Panc1 (cell line): ENCODE measurements at regions not wholly inside any gene's neighbourhood (a gene's known extent, or its start where the extent isn't known, plus 50 kb on each side); places are given as distances from the start of the nearest gene placed in this dataset.

Experiments used
- ATAC-seq: fragments of 200-7000 bp; cut with Tn5 transposase; 2 replicates; pipeline ENCODE4 v1.9.1; 2020; ENCODE audit warnings: mild to moderate bottlenecking, moderate library complexity
- BruUV-seq: library from RNA; stranded (reverse); fragments of 400-500 nt; replicated peaks from 2 replicates; lab custom pipeline; 2021; lab: Mats Ljungman, UMichigan
- CTCF ChIA-PET: fragments of 300-600 bp; sonication (Branson Sonifier 250); formaldehyde crosslinking; loops from one replicate; lab custom pipeline; 2022; ENCODE audit warnings: antibody characterized with exemption; lab: Charles Lee
- POLR2A ChIA-PET: fragments of 300-600 bp; sonication (Branson Sonifier 250); formaldehyde crosslinking; loops from one replicate; lab custom pipeline; 2022; ENCODE audit warnings: antibody characterized with exemption; lab: Charles Lee
- DNase-seq: peaks from one replicate; pipeline ENCODE4 v3.0.0-alpha.2; 2010; ENCODE audit warnings: low read depth, low spot score
- H3K27ac ChIP-seq: 2 replicates; pipeline ENCODE4 v1.5.1; 2011; ENCODE audit warnings: mild to moderate bottlenecking, low read length, inconsistent platforms
- H3K27me3 ChIP-seq: fragments of 200-500 bp; sonication (Bioruptor generic); 2 replicates; pipeline ENCODE4 v1.6.0; 2014; ENCODE audit warnings: low read length, inconsistent platforms; ENCODE audit not compliant: control insufficient read depth, insufficient read depth
- H3K36me3 ChIP-seq: fragments of 200-500 bp; sonication (Bioruptor generic); 2 replicates; pipeline ENCODE4 v1.5.1; 2014; ENCODE audit warnings: inconsistent platforms, mild to moderate bottlenecking, low read length, moderate library complexity; ENCODE audit not compliant: control insufficient read depth, insufficient read depth
- H3K4me1 ChIP-seq: 2 replicates; pipeline ENCODE4 v1.5.1; 2011; ENCODE audit warnings: inconsistent platforms, mild to moderate bottlenecking, low read length, moderate library complexity; ENCODE audit not compliant: control insufficient read depth, insufficient read depth
- H3K4me3 ChIP-seq, 2 experiments: 2 replicates each; pipeline ENCODE4 v1.5.1; 2011 to 2012; ENCODE audit warnings: low read depth in 2 of 2, low read length in 2 of 2, mild to moderate bottlenecking in 2 of 2, inconsistent platforms in 1 of 2, moderate library complexity in 1 of 2
- H3K9me3 ChIP-seq: fragments of 200-500 bp; sonication (Bioruptor generic); 2 replicates; pipeline ENCODE4 v1.5.1; 2014; ENCODE audit warnings: low read depth, mild to moderate bottlenecking, inconsistent platforms, low read length, moderate library complexity; ENCODE audit not compliant: control insufficient read depth, insufficient read depth
- CTCF ChIP-seq: fragments of 450-650 bp; IDR thresholded peaks from 2 replicates; pipeline ENCODE4 v1.5.1; 2017; ENCODE audit warnings: mild to moderate bottlenecking
- POLR2AphosphoS5 ChIP-seq: IDR thresholded peaks from 2 replicates; pipeline ENCODE4 v1.6.1; 2012; ENCODE audit warnings: mild to moderate bottlenecking, low read depth, low read length, moderate library complexity
- REST ChIP-seq, 2 experiments: IDR thresholded peaks; 2 replicates each; pipeline ENCODE4 v1.6.1; 2011 to 2012; ENCODE audit warnings: low read depth in 2 of 2, control low read depth in 1 of 2, low read length in 1 of 2, mild to moderate bottlenecking in 1 of 2, moderate library complexity in 1 of 2; ENCODE audit not compliant: insufficient read depth in 1 of 2
- SIN3A ChIP-seq: IDR thresholded peaks from 2 replicates; pipeline ENCODE4 v1.6.1; 2012; ENCODE audit warnings: low read depth, mild to moderate bottlenecking, low read length, moderate library complexity, borderline replicate concordance; ENCODE audit not compliant: insufficient read depth
- TCF7L2 ChIP-seq: IDR thresholded peaks from 2 replicates; pipeline ENCODE4 v1.6.1; 2011; ENCODE audit warnings: mild to moderate bottlenecking, low read depth, low read length, inconsistent platforms
- in situ Hi-C: cut with HindIII; loops from 2 replicates; pipeline ENCODE4 v1.10.0; 2016; ENCODE audit warnings: low sequenced_read_pairs, low pct_unique_long_range_greater_than_20kb
- intact Hi-C: fragments of 100-400 bp; cut with micrococcal nuclease; formaldehyde crosslinking; loops from one replicate; pipeline ENCODE4 v1.10.0; 2022; ENCODE audit not compliant: unreplicated experiment

- no peaks in the 10 kb centered on the region for H3K36me3 ChIP-seq
- DNase-seq (no peak), ATAC-seq (no peak)
- H3K4me1 ChIP-seq = no peaks in the 10 kb centered on the region
- TF ChIP-seq POLR2AphosphoS5 = no peak
- BruUV-seq = no TSS peak
- no peaks in the 10 kb centered on the region for H3K9me3 ChIP-seq
- in situ Hi-C loops = no loop called here
- H3K4me3 ChIP-seq = no peak overlapping the region
- no peak overlapping the region for H3K27ac ChIP-seq
- ChIA-PET CTCF (no interaction called here), POLR2A (no interaction called here)
- H3K27me3 ChIP-seq = no peaks in the 10 kb centered on the region
- intact Hi-C loops = no loop called here
Observed at GRCh38 chr13:108486096-108486495, 143.3 kb upstream of the MYO16 start.

GRCh38 chr13:108494991-108495645, 134.3 kb upstream of the MYO16 start:
- CTCF ChIA-PET = no interaction called here
- Histone ChIP-seq H3K27me3 (no peaks in the 10 kb centered on the region), H3K4me1 (no peaks in the 10 kb centered on the region), H3K27ac (no peak overlapping the region), H3K36me3 (no peaks in the 10 kb centered on the region), H3K4me3 (no peak overlapping the region), H3K9me3 (no peaks in the 10 kb centered on the region)
- BruUV-seq = no TSS peak
- intact Hi-C loops (no loop called here), in situ Hi-C loops (no loop called here)
- TF ChIP-seq POLR2AphosphoS5 (no peak), SIN3A (no peak), CTCF (no peak), REST (IDR thresholded peaks at IDR 0.05; ENCODE audit: insufficient read depth in 1 of 2, low read depth in 2 of 2, low read length in 1 of 2) (no peak), TCF7L2 (no peak)
- ATAC-seq = no peak
- POLR2A ChIA-PET = no interaction called here
- DNase-seq = no peak

GRCh38 chr13:108495646-108496361, 133.6 kb upstream of the MYO16 start:
- Histone ChIP-seq H3K27me3 (no peaks in the 10 kb centered on the region), H3K9me3 (no peaks in the 10 kb centered on the region), H3K4me3 (no peak overlapping the region), H3K36me3 (no peaks in the 10 kb centered on the region), H3K27ac (no peak overlapping the region), H3K4me1 (no peaks in the 10 kb centered on the region)
- in situ Hi-C loops (no loop called here), intact Hi-C loops (no loop called here)
- DNase-seq (no peak), ATAC-seq (no peak)
- TF ChIP-seq SIN3A (no peak), POLR2AphosphoS5 (no peak), CTCF (no peak), REST (IDR thresholded peaks at IDR 0.05; ENCODE audit: insufficient read depth in 1 of 2, low read depth in 2 of 2, low read length in 1 of 2) (no peak), TCF7L2 (no peak)
- BruUV-seq = no TSS peak
- ChIA-PET POLR2A (no interaction called here), CTCF (no interaction called here)
